ENCODE measurements at regions not wholly inside any gene's neighbourhood (a gene's known extent, or its start where the extent isn't known, plus 50 kb on each side); places are given as distances from the start of the nearest gene placed in this dataset.

GRCh38 chr1:5501206-5501930 lies 490.9 kb downstream of the NPHP4 start:
- H3K9ac ChIP-seq (ENCODE audit: low read length), result no peak overlapping the region
- H3K4me3 ChIP-seq (ENCODE audit: low read length), result no peak overlapping the region
- TF ChIP-seq CTCF (conservative IDR thresholded peaks at IDR 0.05; ENCODE audit: low read depth, low read length), result no peak
- no peak for TF ChIP-seq EZH2phosphoT487 (IDR thresholded peaks at IDR 0.05; ENCODE audit: borderline replicate concordance, low read length)
- no peak for TF ChIP-seq EZH2 (IDR thresholded peaks at IDR 0.05; ENCODE audit: low read length, unreplicated experiment)
- ChIA-PET POLR2A (ENCODE audit: unreplicated experiment) (no interaction called here), CTCF (no interaction called here)
- no peak overlapping the region for H2AFZ ChIP-seq (ENCODE audit: low read length)
- H3K36me3 ChIP-seq (ENCODE audit: low read depth, low read length), result no peaks in the 10 kb centered on the region
- H3K9me2 ChIP-seq (replicated peaks; ENCODE audit: low read length), result no peaks in the 10 kb centered on the region
- no peak overlapping the region for H3K4me2 ChIP-seq (ENCODE audit: low read length)
- no peaks in the 10 kb centered on the region for H3K79me2 ChIP-seq (ENCODE audit: low read length)
- no TSS peak for BruUV-seq (replicated peaks)
- intact Hi-C loops (cut with micrococcal nuclease), result no loop called here
- no peak for ATAC-seq
- no peak for DNase-seq
- H3K4me1 ChIP-seq (ENCODE audit: insufficient read depth, low read length), result no peaks in the 10 kb centered on the region
- H3K9me3 ChIP-seq (ENCODE audit: low read length), result no peaks in the 10 kb centered on the region
- peaks cover 82% of the 10 kb centered on the region for H3K27me3 ChIP-seq (ENCODE audit: low read length)
- H3K27ac ChIP-seq (ENCODE audit: low read length), result no peak overlapping the region
- no peaks in the 10 kb centered on the region for H4K20me1 ChIP-seq (ENCODE audit: low read length)
- no peaks in the 10 kb centered on the region for H3F3A ChIP-seq (ENCODE audit: low read length, unreplicated experiment)

- no peaks in the 10 kb centered on the region for H3K9me2 ChIP-seq (replicated peaks; ENCODE audit: low read length)
- no peak overlapping the region for H3K4me2 ChIP-seq (ENCODE audit: low read length)
- TF ChIP-seq EZH2 (IDR thresholded peaks at IDR 0.05; ENCODE audit: low read length, unreplicated experiment) (no peak), EZH2phosphoT487 (IDR thresholded peaks at IDR 0.05; ENCODE audit: borderline replicate concordance, low read length) (no peak), CTCF (conservative IDR thresholded peaks at IDR 0.05; ENCODE audit: low read depth, low read length) (no peak)
- no peaks in the 10 kb centered on the region for H4K20me1 ChIP-seq (ENCODE audit: low read length)
- DNase-seq (no peak), ATAC-seq (no peak)
- H3K36me3 ChIP-seq (ENCODE audit: low read depth, low read length), result no peaks in the 10 kb centered on the region
- H3K4me1 ChIP-seq (ENCODE audit: insufficient read depth, low read length), result no peaks in the 10 kb centered on the region
- no peak overlapping the region for H2AFZ ChIP-seq (ENCODE audit: low read length)
- H3K9ac ChIP-seq (ENCODE audit: low read length), result no peak overlapping the region
- H3K9me3 ChIP-seq (ENCODE audit: low read length), result no peaks in the 10 kb centered on the region
- intact Hi-C loops (cut with micrococcal nuclease), result no loop called here
- no TSS peak for BruUV-seq (replicated peaks)
- H3K27me3 ChIP-seq (ENCODE audit: low read length), result peaks cover 84% of the 10 kb centered on the region
- ChIA-PET CTCF (interaction anchor here (0.6 to 0.7 kb wide), 2 partner anchors 10 to 21 kb away, joined by 4 read pairs; no protein-coding TSS in a partner anchor), POLR2A (ENCODE audit: unreplicated experiment) (no interaction called here)
- H3F3A ChIP-seq (ENCODE audit: low read length, unreplicated experiment), result no peaks in the 10 kb centered on the region
- no peak overlapping the region for H3K4me3 ChIP-seq (ENCODE audit: low read length)
- no peaks in the 10 kb centered on the region for H3K79me2 ChIP-seq (ENCODE audit: low read length)
- H3K27ac ChIP-seq (ENCODE audit: low read length), result no peak overlapping the region
Observed at GRCh38 chr1:5500541-5500940, 491.7 kb downstream of the NPHP4 start.

- Histone ChIP-seq H3K4me2 (ENCODE audit: low read length) (no peak overlapping the region), H4K20me1 (ENCODE audit: low read length) (no peaks in the 10 kb centered on the region), H3K79me2 (ENCODE audit: low read length) (no peaks in the 10 kb centered on the region), H3K27me3 (ENCODE audit: low read length) (peaks cover 84% of the 10 kb centered on the region), H3F3A (ENCODE audit: low read length, unreplicated experiment) (no peaks in the 10 kb centered on the region), H2AFZ (ENCODE audit: low read length) (no peak overlapping the region), H3K9me3 (ENCODE audit: low read length) (no peaks in the 10 kb centered on the region), H3K4me3 (ENCODE audit: low read length) (no peak overlapping the region), H3K27ac (ENCODE audit: low read length) (no peak overlapping the region), H3K36me3 (ENCODE audit: low read depth, low read length) (no peaks in the 10 kb centered on the region), H3K9ac (ENCODE audit: low read length) (no peak overlapping the region), H3K9me2 (replicated peaks; ENCODE audit: low read length) (no peaks in the 10 kb centered on the region), H3K4me1 (ENCODE audit: insufficient read depth, low read length) (no peaks in the 10 kb centered on the region)
- ChIA-PET POLR2A (ENCODE audit: unreplicated experiment) (no interaction called here), CTCF (no interaction called here)
- TF ChIP-seq CTCF (conservative IDR thresholded peaks at IDR 0.05; ENCODE audit: low read depth, low read length), result no peak
- no peak for TF ChIP-seq EZH2phosphoT487 (IDR thresholded peaks at IDR 0.05; ENCODE audit: borderline replicate concordance, low read length)
- TF ChIP-seq EZH2 (IDR thresholded peaks at IDR 0.05; ENCODE audit: low read length, unreplicated experiment), result no peak
- DNase-seq, result no peak
- no peak for ATAC-seq
- intact Hi-C loops (cut with micrococcal nuclease), result no loop called here
- BruUV-seq (replicated peaks), result no TSS peak
Observed at GRCh38 chr1:5497503-5497902, 494.7 kb downstream of the NPHP4 start.
